GM19035 (cell line): ENCODE measurements at regions not wholly inside any gene's neighbourhood (a gene's known extent, or its start where the extent isn't known, plus 50 kb on each side); places are given as distances from the start of the nearest gene placed in this dataset.
"Not testable (repeated sequence)": the region's sequence is repeated elsewhere in the genome, so short reads cannot be mapped to it uniquely, and the experiment has no call there.

ENCODE experiments used
- ATAC-seq: cut with Tn5 transposase; IDR thresholded peaks from one replicate; pipeline ENCODE4 v1.9.1; 2021; ENCODE audit not compliant: unreplicated experiment

DNA sequence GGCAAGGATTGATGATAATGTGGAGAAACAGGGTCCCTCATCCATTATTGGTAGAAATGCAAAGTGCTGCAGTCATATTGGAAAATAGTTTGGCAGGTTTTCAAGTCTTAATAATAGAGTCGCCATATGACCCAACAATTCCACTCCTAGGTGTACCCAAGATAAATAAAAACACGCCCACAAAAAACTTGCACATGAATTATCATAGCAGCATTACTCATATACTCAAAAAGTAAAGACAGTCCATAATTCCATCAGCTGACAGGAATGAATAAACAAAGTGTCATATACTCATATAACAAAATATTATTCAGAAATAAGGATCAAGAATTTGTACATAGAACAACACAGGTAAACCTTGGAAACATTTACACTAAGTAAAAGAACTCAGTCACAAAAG lies 242.9 kb upstream of the FTMT start:
- ATAC-seq, result no peak

DNA sequence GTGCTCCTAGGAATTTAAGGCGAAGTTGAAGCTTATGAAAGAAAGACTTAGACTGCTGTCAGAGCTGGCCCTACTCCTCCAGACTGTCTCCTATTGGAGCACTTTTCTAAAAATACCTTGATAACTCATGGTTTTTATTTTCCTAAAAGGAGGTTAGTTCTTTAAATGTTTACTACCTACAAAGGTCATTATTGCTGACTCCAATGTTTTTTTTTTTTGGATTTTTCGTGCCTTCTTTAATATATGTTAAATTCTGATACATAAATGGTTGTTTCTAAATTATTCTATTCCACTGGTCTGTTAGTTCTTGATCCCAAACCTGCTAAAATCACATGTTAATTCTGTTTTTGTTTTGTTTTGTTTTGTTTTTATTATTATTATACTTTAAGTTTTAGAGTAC lies 227.6 kb upstream of the FTMT start:
- ATAC-seq, result no peak

GRCh38 chr5:121628783-121629182 lies 222.9 kb upstream of the FTMT start:
- ATAC-seq, result no peak

DNA sequence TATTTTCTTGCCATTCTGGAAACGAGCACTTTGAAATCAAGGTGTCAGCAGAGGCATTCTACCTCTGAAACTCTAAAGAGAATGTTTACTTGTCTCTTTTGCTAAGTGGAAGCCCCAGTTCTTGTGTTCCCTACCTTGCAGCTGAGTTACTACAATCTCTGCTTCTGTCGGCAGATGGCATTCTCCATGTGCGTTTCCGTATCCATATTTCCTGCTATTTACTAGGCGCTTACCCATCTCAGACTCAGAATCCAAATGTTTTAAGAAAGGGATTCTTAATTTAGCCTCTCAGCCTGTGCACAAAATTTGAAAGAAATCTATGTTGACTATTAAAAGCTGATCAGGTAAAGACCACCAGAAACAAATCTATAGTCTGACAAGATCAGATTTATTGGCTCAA lies 221.3 kb upstream of the FTMT start:
- no peak for ATAC-seq

DNA sequence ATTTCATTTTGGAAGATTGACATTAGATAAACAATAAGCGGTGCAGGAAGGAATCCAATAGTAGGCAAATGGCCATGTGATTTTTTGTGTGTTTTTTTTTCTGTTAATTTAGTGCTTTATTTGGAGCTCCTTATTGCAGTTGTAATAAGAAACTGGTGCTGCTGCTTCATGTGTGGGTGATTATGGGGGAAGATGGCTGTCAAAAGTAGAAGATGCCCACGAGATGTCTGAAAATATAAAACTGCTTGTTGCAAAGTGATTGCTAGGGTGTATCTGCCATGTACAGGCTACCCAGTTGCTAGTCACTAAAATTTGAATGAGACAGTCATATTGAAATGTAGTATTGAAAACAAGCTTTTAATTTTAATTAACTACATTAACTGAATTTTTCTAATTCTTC lies 216.7 kb upstream of the FTMT start:
- no peak for ATAC-seq

- no peak for ATAC-seq
Measured at GRCh38 chr5:121638126-121638525, 213.6 kb upstream of the FTMT start.

DNA sequence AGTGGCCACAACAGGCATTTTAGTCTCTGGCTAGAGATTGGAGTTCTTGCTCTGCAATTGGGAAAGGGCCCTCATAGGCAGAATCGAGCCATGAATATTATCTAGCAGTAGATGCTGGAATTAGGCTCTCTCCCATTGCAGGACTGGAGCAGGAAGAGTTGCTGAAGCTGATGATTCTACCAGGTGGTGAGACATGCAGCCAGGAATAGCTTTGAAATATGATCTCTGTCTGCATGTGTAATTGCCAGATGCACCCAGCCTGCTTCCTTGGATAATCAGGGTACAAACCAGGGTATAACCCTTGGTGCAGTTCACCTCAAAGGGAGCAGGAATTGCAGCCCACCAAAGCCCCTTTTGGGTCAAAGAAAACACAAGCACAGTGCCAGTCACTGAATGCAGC lies 211.4 kb upstream of the FTMT start:
- ATAC-seq, result no peak

GRCh38 chr5:121658221-121658620 lies 193.5 kb upstream of the FTMT start:
- ATAC-seq, result no peak

DNA sequence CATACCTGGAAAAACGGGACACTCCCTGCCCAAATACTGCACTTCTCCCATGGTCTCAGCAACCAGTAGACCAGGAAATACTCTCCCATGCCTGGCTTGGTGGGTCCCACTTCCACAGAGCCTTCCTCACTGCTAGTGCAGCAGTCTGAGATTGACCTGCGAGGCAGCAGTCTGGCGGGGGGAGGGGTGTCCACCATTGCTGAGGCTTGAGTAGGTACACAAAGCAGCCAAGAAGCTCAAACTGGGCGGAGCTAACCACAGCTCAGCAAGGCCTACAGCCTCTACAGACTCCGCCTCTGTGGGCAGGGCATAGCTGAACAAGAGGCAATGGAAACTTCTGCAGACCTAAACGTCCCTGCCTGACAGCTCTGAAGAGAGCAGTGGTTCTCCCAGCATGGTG lies 191.5 kb upstream of the FTMT start:
- ATAC-seq, result no peak

DNA sequence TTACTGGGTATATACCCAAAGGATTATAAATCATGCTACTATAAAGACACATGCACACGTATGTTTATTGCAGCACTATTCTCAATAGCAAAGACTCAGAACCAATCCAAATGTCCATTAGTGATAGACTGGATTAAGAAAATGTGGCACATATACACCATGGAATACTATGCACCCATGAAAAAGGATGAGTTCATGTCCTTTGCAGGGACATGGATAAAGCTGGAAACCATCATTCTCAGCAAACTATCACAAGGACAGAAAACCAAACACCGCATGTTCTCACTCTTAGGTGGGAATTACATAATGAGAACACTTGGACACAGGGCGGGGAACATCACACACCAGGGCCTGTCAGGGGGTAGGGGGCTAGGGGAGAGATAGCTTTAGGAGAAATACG lies 186.1 kb upstream of the FTMT start:
- not testable (repeated sequence) for ATAC-seq

GRCh38 chr5:121667292-121667691 lies 184.4 kb upstream of the FTMT start:
- no peak for ATAC-seq

GRCh38 chr5:121668635-121669034 lies 183.0 kb upstream of the FTMT start:
- ATAC-seq, result no peak

DNA sequence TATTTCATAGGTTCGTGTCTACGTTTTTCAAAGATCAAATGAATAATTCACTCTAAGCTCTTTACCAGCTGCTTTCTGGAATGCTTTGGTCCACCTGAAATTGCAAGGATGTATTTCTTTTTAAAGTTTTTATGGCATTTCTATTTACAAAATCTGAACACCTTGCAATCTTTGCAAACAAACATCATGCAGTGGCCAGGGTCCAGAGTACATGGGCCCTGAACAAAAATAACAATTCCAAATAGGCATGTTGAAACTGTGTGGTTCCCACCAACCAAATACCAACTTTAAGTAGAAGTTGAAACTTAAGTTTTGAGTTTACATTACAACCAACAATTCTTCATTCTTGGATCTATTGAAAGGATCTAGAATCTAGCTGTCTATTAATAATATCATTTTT lies 180.1 kb upstream of the FTMT start:
- ATAC-seq, result no peak

DNA sequence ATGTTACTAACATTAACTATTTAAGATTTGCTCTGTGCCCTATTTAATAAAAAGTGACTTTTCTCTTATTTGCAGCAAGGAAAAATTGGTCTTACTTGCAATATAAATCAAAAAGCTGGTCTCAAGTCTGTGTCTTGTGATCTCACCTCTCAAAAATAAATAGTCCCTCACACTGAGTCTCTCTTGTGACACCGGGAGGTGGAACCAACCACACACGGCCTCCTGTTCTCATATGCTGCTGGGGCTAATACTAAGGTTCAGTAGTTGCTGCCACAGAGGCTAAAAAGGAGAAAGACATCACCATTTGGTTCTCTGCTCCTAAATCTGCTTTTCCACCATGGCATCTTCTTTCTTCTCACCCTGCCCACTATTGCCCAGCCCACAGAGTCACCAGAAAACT lies 175.8 kb upstream of the FTMT start:
- no peak for ATAC-seq

- no peak for ATAC-seq
Measured at GRCh38 chr5:121681229-121681855, 170.3 kb upstream of the FTMT start.

GRCh38 chr5:121688126-121688525 lies 163.6 kb upstream of the FTMT start:
- no peak for ATAC-seq

GRCh38 chr5:121688781-121689180 lies 162.9 kb upstream of the FTMT start:
- no peak for ATAC-seq

- ATAC-seq, result no peak
Measured at GRCh38 chr5:121691478-121691877, 160.2 kb upstream of the FTMT start.

GRCh38 chr5:121692158-121692557 lies 159.5 kb upstream of the FTMT start:
- no peak for ATAC-seq

DNA sequence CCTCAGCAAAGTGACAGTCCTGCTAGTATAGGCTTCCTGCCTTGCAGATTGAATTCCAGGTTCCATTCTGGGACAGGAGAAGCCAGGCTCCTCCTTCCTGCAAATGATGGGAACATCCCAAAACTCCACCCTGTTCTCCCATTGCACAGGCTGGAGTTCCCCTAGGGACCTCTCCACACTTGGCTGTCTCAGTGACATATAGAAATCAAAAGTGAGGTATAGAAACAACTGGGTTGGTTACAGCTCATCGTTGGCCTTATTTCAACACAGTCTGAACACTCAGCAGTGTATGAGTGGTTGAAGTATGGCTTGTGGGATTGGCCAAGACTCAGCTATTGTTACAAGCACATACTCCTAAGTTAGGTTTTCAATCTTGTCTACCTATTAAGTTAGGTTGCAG lies 157.8 kb upstream of the FTMT start:
- ATAC-seq, result no peak

DNA sequence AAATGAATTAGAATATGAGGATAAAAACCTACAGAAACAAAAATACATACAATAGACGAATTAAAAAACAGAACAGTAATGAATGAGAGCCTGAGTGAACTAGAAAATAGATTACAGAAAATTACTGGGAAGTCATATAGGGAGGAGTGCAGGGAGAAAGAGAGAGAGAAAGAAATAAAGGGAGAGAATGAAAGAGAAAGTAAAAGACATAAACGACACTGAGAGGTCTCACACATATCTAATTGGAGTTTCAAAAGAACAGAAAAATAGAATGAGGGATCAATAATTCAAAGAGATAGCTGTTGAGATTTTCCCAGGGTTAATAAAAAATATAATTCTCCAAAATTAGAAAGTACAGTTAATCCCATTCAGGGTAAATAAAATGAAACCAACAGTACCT lies 156.4 kb upstream of the FTMT start:
- no peak for ATAC-seq

DNA sequence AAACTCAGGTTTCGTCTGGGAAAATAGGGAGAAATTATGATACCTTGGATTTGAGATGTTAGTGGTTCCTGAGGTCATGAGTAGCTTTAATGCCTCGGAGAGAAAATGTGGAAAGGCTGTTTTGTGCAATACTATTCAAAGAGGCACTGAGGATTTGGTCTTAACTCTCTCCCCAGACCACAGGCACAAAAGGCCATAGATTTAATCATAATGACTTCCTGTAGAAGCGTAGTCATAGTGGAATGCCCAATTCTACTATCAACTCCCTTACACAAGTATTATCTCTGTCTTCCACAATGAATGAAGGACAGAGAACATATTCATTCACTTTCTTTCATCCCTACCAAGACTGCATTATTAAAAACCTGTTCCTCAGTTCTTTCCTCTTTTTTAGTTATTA lies 153.0 kb upstream of the FTMT start:
- ATAC-seq, result no peak

DNA sequence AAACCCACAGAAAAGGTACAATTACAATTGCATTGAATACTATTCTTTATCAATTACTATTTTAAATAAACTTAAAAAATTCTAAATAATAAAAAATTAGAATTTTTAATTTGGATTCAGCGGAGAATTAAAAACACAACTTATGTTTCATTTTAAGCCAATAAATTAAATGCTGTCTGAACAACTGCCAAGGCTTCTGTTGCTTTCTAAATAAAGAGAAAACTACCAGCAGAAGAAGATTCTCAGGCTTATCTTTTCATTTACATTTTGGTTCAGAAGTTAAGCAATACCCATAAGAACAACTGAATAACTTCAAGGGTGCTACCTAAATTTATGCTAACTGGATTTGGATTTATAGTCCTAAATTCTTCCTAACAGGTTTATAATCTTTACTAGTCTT lies 150.0 kb upstream of the FTMT start:
- no peak for ATAC-seq

- ATAC-seq, result no peak
Measured at GRCh38 chr5:121702682-121703081, 149.0 kb upstream of the FTMT start.
